Breast epithelium (tissue), 4 donors: ENCODE measurements at regions not wholly inside any gene's neighbourhood (a gene's known extent, or its start where the extent isn't known, plus 50 kb on each side); places are given as distances from the start of the nearest gene placed in this dataset.
"Not testable (repeated sequence)": the region's sequence is repeated elsewhere in the genome, so short reads cannot be mapped to it uniquely, and the experiment has no call there.

ENCODE experiments used
- DNase-seq, 2 donors: peaks; one replicate each; pipeline ENCODE4 v3.0.0-alpha.2; 2019; ENCODE audit warnings: low spot score in 2 of 2
- H3K27ac ChIP-seq, 2 donors: fragments of 200-600 bp; sonication (generic) in 1 of 2; one replicate each; pipeline ENCODE4 v1.5.1; 2016 to 2019; ENCODE audit warnings: mild to moderate bottlenecking in 1 of 2
- H3K27me3 ChIP-seq, 2 donors: fragments of 200-600 bp; sonication (generic) in 1 of 2; one replicate each; pipeline versions ENCODE4 v1.5.1 to v1.6.0; 2017 to 2019; ENCODE audit warnings: control low read depth in 1 of 2, mild to moderate bottlenecking in 1 of 2
- H3K36me3 ChIP-seq: fragments of 200-600 bp; one replicate; pipeline ENCODE4 v1.5.1; 2019
- H3K4me1 ChIP-seq, 2 donors: fragments of 200-600 bp; sonication (generic); one replicate each; pipeline ENCODE4 v1.5.1; 2016 to 2019; ENCODE audit warnings: control low read depth in 1 of 2
- H3K4me3 ChIP-seq, 3 donors: fragments of 200-600 bp; sonication (generic); 1 replicate in 2 of 3; 2 replicates in 1 of 3; pipeline ENCODE4 v1.5.1; 2016 to 2019; ENCODE audit warnings: mild to moderate bottlenecking in 3 of 3, moderate library complexity in 2 of 3
- H3K9me3 ChIP-seq, 2 donors: fragments of 200-600 bp; sonication (generic) in 1 of 2; one replicate each; pipeline ENCODE4 v1.5.1; 2016 to 2019; ENCODE audit warnings: control low read depth in 1 of 2
- POLR2A ChIP-seq: fragments of 450-650 bp; IDR thresholded peaks from one replicate; pipeline ENCODE4 v1.6.1; 2016; ENCODE audit warnings: antibody characterized with exemption, mild to moderate bottlenecking, moderate library complexity
- POLR2AphosphoS5 ChIP-seq, 3 donors: sonication (generic); formaldehyde crosslinking; IDR thresholded peaks; one replicate each; pipeline ENCODE4 v1.6.1; 2017; ENCODE audit warnings: antibody characterized with exemption in 3 of 3
- intact Hi-C: fragments of 100-400 bp; cut with DNase I; formaldehyde crosslinking; loops from one replicate; pipeline ENCODE4 v1.15.1; 2023; ENCODE audit warnings: low total_unique reads
- TF ChIP-seq, protein P1 (sequence below), 3 donors: fragments of 450-650 bp; IDR thresholded peaks; one replicate each; pipeline ENCODE4 v1.5.1; 2016 to 2017; ENCODE audit warnings: antibody characterized with exemption in 3 of 3, mild to moderate bottlenecking in 3 of 3, moderate library complexity in 3 of 3

DNA sequence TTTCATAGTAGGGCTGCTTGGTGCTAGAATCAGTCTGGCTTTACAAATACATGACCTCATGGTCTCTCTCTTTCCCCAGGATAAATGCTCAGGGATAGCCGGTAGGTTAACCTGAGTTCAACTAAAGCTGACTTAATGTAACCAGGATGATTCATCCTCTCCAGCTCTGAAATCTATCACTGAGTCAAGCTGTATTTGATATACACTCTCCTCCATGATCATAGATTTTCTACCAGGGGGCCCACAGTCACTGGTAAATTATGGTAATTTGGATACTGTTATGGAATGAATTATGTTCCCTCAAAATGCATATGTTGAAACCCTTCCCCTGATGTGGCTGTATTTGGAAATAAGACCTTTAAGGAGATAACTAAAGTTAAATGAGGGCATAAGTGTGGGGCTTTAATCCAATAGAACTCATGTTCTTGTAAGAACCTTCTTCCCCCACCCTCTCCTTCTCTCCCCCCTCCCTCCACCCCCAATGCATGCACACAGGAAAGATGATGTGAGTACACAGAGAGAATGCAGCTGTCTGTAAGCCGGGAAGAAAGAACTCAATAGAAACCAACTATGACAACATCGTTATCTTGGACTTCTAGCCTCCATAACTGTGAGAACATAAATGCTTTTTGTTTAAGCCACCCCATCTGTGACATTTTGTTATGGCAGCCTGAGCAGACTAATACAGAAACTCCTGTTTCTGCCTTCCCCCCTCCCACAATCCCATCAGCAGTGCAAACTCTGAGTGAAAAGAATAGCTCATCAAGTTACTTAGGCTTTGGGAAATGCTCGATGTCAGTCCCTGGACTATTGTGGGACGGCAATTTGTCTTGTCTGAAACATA, 134.9 kb upstream of the KYNU start:
- intact Hi-C loops: no loop called here
- no peak overlapping the region for H3K27ac ChIP-seq
- H3K4me3 ChIP-seq: no peak overlapping the region
- no peak for DNase-seq
- H3K36me3 ChIP-seq: no peaks in the 10 kb centered on the region
- H3K9me3 ChIP-seq: peaks cover 6 to 9% of the 10 kb centered on the region in 2 donors
- no peaks in the 10 kb centered on the region for H3K27me3 ChIP-seq
- TF ChIP-seq, protein P1, sequence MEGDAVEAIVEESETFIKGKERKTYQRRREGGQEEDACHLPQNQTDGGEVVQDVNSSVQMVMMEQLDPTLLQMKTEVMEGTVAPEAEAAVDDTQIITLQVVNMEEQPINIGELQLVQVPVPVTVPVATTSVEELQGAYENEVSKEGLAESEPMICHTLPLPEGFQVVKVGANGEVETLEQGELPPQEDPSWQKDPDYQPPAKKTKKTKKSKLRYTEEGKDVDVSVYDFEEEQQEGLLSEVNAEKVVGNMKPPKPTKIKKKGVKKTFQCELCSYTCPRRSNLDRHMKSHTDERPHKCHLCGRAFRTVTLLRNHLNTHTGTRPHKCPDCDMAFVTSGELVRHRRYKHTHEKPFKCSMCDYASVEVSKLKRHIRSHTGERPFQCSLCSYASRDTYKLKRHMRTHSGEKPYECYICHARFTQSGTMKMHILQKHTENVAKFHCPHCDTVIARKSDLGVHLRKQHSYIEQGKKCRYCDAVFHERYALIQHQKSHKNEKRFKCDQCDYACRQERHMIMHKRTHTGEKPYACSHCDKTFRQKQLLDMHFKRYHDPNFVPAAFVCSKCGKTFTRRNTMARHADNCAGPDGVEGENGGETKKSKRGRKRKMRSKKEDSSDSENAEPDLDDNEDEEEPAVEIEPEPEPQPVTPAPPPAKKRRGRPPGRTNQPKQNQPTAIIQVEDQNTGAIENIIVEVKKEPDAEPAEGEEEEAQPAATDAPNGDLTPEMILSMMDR (IDR thresholded peaks at IDR 0.05): no peak
- TF ChIP-seq POLR2A (no peak), POLR2AphosphoS5 (IDR thresholded peaks at IDR 0.05) (no peak)
- no peaks in the 10 kb centered on the region for H3K4me1 ChIP-seq

GRCh38 chr2:142741764-142742269, 135.6 kb upstream of the KYNU start:
- Histone ChIP-seq H3K9me3 (peaks cover 6 to 9% of the 10 kb centered on the region in 2 donors), H3K4me1 (no peaks in the 10 kb centered on the region), H3K27me3 (no peaks in the 10 kb centered on the region), H3K27ac (no peak overlapping the region), H3K4me3 (no peak overlapping the region), H3K36me3 (no peaks in the 10 kb centered on the region)
- DNase-seq: no peak
- TF ChIP-seq, protein P1 (IDR thresholded peaks at IDR 0.05): no peak
- TF ChIP-seq POLR2AphosphoS5 (IDR thresholded peaks at IDR 0.05) (no peak), POLR2A (no peak)
- intact Hi-C loops: no loop called here

- H3K36me3 ChIP-seq: no peaks in the 10 kb centered on the region
- TF ChIP-seq, protein P1 (IDR thresholded peaks at IDR 0.05): no peak
- TF ChIP-seq POLR2A: no peak
- no peak for TF ChIP-seq POLR2AphosphoS5 (IDR thresholded peaks at IDR 0.05)
- DNase-seq: no peak
- H3K27me3 ChIP-seq: no peaks in the 10 kb centered on the region
- intact Hi-C loops: no loop called here
- H3K27ac ChIP-seq: no peak overlapping the region
- H3K9me3 ChIP-seq: no peaks in the 10 kb centered on the region
- H3K4me1 ChIP-seq: no peaks in the 10 kb centered on the region
- H3K4me3 ChIP-seq: no peak overlapping the region
Measured at GRCh38 chr2:142734770-142735169, 142.7 kb upstream of the KYNU start.

DNA sequence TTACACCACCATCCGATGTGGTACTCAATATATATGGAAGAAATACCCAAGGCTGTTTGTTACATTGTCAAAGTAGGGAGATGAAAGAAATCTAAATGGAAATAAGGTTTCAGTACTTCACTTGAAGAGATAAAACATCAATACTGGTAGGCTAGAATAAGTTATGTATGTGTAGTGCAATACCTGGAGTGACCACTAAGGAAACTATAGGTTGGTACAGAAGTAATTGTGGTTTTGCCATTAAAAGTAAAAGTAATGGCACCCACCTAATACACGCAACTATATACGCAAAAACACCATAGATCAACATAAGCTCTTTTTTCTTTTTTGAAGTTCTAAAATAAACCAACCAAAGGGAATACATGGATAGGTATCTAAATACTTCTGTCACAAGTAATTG, 143.2 kb upstream of the KYNU start:
- Histone ChIP-seq H3K27me3 (no peaks in the 10 kb centered on the region), H3K4me1 (no peaks in the 10 kb centered on the region), H3K4me3 (no peak overlapping the region), H3K9me3 (no peaks in the 10 kb centered on the region), H3K27ac (no peak overlapping the region), H3K36me3 (no peaks in the 10 kb centered on the region)
- TF ChIP-seq POLR2AphosphoS5 (IDR thresholded peaks at IDR 0.05) (no peak), POLR2A (no peak)
- TF ChIP-seq, protein P1 (IDR thresholded peaks at IDR 0.05): no peak
- DNase-seq: no peak
- intact Hi-C loops: no loop called here

DNA sequence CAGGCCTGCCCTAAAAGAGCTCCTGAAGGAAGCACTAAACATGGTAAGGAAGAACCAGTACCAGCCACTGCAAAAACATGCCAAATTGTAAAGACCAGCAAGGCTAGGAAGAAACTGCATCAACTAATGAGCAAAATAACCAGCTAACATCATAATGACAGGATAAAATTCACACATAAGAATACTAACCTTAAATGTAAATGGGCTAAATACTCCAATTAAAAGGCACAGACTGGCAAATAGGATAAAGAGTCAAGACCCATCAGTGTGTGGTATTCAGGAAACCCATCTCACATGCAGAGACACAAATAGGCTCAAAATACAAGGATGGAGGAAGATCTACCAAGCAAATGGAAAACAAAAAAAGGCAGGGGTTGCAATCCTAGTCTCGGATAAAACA, 147.7 kb upstream of the KYNU start:
- H3K27ac ChIP-seq, H3K36me3 ChIP-seq, H3K4me3 ChIP-seq, DNase-seq, intact Hi-C loops, H3K27me3 ChIP-seq, H3K4me1 ChIP-seq, H3K9me3 ChIP-seq: not testable (repeated sequence)

- H3K4me1 ChIP-seq, intact Hi-C loops, H3K27ac ChIP-seq, H3K27me3 ChIP-seq, H3K36me3 ChIP-seq, H3K4me3 ChIP-seq, H3K9me3 ChIP-seq, DNase-seq: not testable (repeated sequence)
Measured at GRCh38 chr2:142727821-142728478, 149.5 kb upstream of the KYNU start.
